ENCODE measurements at regions not wholly inside any gene's neighbourhood (a gene's known extent, or its start where the extent isn't known, plus 50 kb on each side); places are given as distances from the start of the nearest gene placed in this dataset.

DNA sequence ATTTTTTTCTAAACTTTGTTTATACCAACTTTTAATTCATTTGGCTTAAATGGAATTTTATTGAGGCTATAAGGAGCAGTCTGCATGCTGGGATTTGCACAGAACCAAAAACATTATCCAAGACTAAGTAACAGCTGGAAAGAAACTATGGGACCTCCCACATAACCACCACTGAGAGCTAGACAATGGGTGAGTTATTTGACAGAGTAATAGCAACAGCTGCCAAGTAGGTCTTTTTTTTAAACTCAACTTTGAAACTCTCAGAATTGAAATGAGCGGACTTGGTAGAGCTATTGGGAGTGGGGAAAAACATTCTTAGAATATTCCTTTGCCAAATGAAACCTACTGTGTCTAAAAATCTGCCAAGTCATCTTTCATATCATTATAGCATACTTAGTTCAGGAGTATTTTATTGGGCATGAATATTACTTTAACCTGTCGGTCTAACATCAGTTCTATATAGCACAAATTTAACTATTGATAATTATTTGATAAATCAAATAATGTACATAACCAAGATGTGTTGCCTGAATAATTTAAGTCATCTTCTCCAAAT lies 1428.0 kb downstream of the PCDH7 start:
- intact Hi-C loops (cut with DNase I): no loop called here
- DNase-seq (ENCODE audit: extremely low spot score): no peak
- H3K36me3 ChIP-seq: no peaks in the 10 kb centered on the region
- H3K27me3 ChIP-seq: no peaks in the 10 kb centered on the region
- H3K4me3 ChIP-seq: no peak overlapping the region
- H3K9me3 ChIP-seq: no peaks in the 10 kb centered on the region
- no peak overlapping the region for H3K27ac ChIP-seq (replicated peaks in 1 of 4)
- WGBS: 33% methylated on average over 2 of the region's 2 CpGs
- TF ChIP-seq EP300 (IDR thresholded peaks at IDR 0.05): no peak
- TF ChIP-seq, protein P1, sequence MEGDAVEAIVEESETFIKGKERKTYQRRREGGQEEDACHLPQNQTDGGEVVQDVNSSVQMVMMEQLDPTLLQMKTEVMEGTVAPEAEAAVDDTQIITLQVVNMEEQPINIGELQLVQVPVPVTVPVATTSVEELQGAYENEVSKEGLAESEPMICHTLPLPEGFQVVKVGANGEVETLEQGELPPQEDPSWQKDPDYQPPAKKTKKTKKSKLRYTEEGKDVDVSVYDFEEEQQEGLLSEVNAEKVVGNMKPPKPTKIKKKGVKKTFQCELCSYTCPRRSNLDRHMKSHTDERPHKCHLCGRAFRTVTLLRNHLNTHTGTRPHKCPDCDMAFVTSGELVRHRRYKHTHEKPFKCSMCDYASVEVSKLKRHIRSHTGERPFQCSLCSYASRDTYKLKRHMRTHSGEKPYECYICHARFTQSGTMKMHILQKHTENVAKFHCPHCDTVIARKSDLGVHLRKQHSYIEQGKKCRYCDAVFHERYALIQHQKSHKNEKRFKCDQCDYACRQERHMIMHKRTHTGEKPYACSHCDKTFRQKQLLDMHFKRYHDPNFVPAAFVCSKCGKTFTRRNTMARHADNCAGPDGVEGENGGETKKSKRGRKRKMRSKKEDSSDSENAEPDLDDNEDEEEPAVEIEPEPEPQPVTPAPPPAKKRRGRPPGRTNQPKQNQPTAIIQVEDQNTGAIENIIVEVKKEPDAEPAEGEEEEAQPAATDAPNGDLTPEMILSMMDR (IDR thresholded peaks at IDR 0.05): no peak
- TF ChIP-seq POLR2A (IDR thresholded peaks at IDR 0.05; ENCODE audit: low read depth): no peak
- TF ChIP-seq POLR2AphosphoS5 (IDR thresholded peaks at IDR 0.05): no peak
- peaks cover 0 to 8% (median 0%) of the 10 kb centered on the region in 4 donors for H3K4me1 ChIP-seq

DNA sequence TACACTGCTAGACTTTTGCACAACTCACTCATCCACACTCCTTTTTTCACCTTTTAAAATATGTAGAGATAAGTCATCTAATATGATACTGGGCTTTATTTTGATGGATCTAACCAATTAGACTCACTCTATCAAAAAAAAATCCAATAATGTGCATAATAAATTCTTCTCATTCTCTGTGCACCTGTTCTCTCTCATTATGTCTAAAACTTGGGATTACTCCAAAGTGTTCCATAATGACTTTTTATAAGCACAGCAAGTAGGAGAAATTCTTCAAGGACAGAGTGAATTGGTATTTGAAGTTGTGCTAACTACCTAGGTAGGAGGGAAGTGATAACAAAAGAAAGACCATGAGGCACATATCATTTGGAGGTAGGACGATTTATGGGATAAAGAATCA lies 1438.8 kb downstream of the PCDH7 start:
- Histone ChIP-seq H3K27ac (replicated peaks in 1 of 4) (no peak overlapping the region), H3K4me3 (no peak overlapping the region), H3K9me3 (no peaks in the 10 kb centered on the region), H3K36me3 (no peaks in the 10 kb centered on the region), H3K27me3 (no peaks in the 10 kb centered on the region), H3K4me1 (no peaks in the 10 kb centered on the region)
- intact Hi-C loops (cut with DNase I): no loop called here
- TF ChIP-seq POLR2AphosphoS5 (IDR thresholded peaks at IDR 0.05) (no peak), POLR2A (IDR thresholded peaks at IDR 0.05; ENCODE audit: low read depth) (no peak), EP300 (IDR thresholded peaks at IDR 0.05) (no peak)
- TF ChIP-seq, protein P1 (IDR thresholded peaks at IDR 0.05): no peak
- no peak for DNase-seq (ENCODE audit: extremely low spot score)
- WGBS: 81% methylated on average over 1 of the region's 1 CpG

GRCh38 chr4:32161392-32161791 lies 1441.2 kb downstream of the PCDH7 start:
- 81% methylated on average over 3 of the region's 3 CpGs for WGBS
- Histone ChIP-seq H3K4me3 (no peak overlapping the region), H3K27ac (replicated peaks in 1 of 4) (no peak overlapping the region), H3K36me3 (no peaks in the 10 kb centered on the region), H3K4me1 (no peaks in the 10 kb centered on the region), H3K27me3 (no peaks in the 10 kb centered on the region), H3K9me3 (no peaks in the 10 kb centered on the region)
- no peak for DNase-seq (ENCODE audit: extremely low spot score)
- intact Hi-C loops (cut with DNase I): no loop called here
- TF ChIP-seq EP300 (IDR thresholded peaks at IDR 0.05) (no peak), POLR2A (IDR thresholded peaks at IDR 0.05; ENCODE audit: low read depth) (no peak), POLR2AphosphoS5 (IDR thresholded peaks at IDR 0.05) (no peak)
- TF ChIP-seq, protein P1 (IDR thresholded peaks at IDR 0.05): no peak

DNA sequence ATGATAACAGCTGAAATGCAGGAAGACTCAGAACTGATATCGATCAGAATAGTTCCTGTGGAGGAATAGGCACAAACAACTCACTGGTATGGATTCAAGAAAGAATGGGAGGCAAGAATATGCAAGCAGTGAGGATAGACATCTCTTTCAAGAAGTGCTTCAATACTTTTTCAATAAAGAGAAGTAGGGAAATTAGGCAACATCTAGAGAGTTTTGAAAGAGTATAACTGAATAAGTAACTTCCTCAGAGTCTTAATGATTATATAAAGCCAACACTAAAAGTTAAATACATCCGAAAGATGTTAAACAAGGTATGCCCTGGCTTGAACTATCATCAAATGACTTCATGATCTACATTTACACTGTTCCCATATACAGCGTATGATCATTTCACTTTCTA lies 1443.0 kb downstream of the PCDH7 start:
- Histone ChIP-seq H3K4me3 (no peak overlapping the region), H3K27me3 (no peaks in the 10 kb centered on the region), H3K27ac (replicated peaks in 1 of 4) (no peak overlapping the region), H3K4me1 (no peaks in the 10 kb centered on the region), H3K36me3 (no peaks in the 10 kb centered on the region), H3K9me3 (no peaks in the 10 kb centered on the region)
- DNase-seq (ENCODE audit: extremely low spot score): no peak
- intact Hi-C loops (cut with DNase I): no loop called here
- TF ChIP-seq EP300 (IDR thresholded peaks at IDR 0.05) (no peak), POLR2AphosphoS5 (IDR thresholded peaks at IDR 0.05) (no peak), POLR2A (IDR thresholded peaks at IDR 0.05; ENCODE audit: low read depth) (no peak)
- TF ChIP-seq, protein P1 (IDR thresholded peaks at IDR 0.05): no peak
- WGBS: 77% methylated on average over 3 of the region's 3 CpGs

DNA sequence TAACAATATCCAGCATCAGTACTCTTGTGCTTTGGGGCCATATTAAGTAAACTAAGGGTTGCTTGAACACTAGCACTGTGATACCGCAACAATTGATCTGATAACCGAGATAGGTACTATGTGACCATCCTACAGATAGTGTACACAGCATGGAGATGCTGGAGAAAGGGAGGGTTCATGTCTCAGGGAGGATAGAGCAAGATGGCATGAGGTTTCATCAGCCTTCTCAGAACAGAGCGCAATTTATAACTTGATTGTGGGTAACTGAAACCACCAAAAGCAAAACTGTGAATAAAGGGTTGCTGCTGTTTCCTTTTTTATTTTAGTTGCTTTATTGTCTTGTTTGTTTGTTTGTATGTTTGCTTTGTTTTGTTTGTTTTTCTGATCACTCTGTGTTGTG lies 1449.7 kb downstream of the PCDH7 start:
- Histone ChIP-seq H3K4me3 (no peak overlapping the region), H3K9me3 (no peaks in the 10 kb centered on the region), H3K36me3 (no peaks in the 10 kb centered on the region), H3K4me1 (no peaks in the 10 kb centered on the region), H3K27ac (replicated peaks in 1 of 4) (no peak overlapping the region), H3K27me3 (no peaks in the 10 kb centered on the region)
- DNase-seq (ENCODE audit: extremely low spot score): no peak
- intact Hi-C loops (cut with DNase I): no loop called here
- TF ChIP-seq POLR2A (IDR thresholded peaks at IDR 0.05; ENCODE audit: low read depth) (no peak), POLR2AphosphoS5 (IDR thresholded peaks at IDR 0.05) (no peak), EP300 (IDR thresholded peaks at IDR 0.05) (no peak)
- TF ChIP-seq, protein P1 (IDR thresholded peaks at IDR 0.05): no peak
- 95% methylated on average over 3 of the region's 3 CpGs for WGBS
